Neural progenitor cell (in vitro differentiated cells): ENCODE measurements at regions not wholly inside any gene's neighbourhood (a gene's known extent, or its start where the extent isn't known, plus 50 kb on each side); places are given as distances from the start of the nearest gene placed in this dataset. TPM values are rescaled to one million over a fixed set of nuclear protein-coding genes. Genes with fewer than 3 reads are reported as not detected.

Source experiments
- DNase-seq: peaks from one replicate; pipeline ENCODE4 v3.0.0-alpha.2; 2016; ENCODE audit warnings: low spot score
- H2AFZ ChIP-seq: fragments of 200-600 bp; sonication (generic); replicated peaks from 2 replicates; pipeline ENCODE4 v1.6.1; 2016; ENCODE audit warnings: antibody characterized with exemption
- H3F3A ChIP-seq: fragments of 200-600 bp; sonication (generic); 2 replicates; pipeline ENCODE4 v1.6.1; 2016; ENCODE audit warnings: antibody characterized with exemption, low read depth
- H3K27ac ChIP-seq: fragments of 200-600 bp; sonication (generic); 2 replicates; pipeline ENCODE4 v1.5.1; 2016; ENCODE audit warnings: mild to moderate bottlenecking
- H3K27me3 ChIP-seq: fragments of 200-600 bp; sonication (generic); 2 replicates; pipeline ENCODE4 v1.6.1; 2016; ENCODE audit warnings: mild to moderate bottlenecking, moderate library complexity
- H3K36me3 ChIP-seq: fragments of 200-600 bp; sonication (generic); 2 replicates; pipeline ENCODE4 v1.5.1; 2016
- H3K4me1 ChIP-seq: fragments of 200-600 bp; sonication (generic); 2 replicates; pipeline ENCODE4 v1.6.1; 2016; ENCODE audit warnings: mixed run types
- H3K4me2 ChIP-seq: fragments of 200-600 bp; sonication (generic); 2 replicates; pipeline ENCODE4 v1.6.1; 2016
- H3K4me3 ChIP-seq: fragments of 200-600 bp; sonication (generic); 2 replicates; pipeline ENCODE4 v1.5.1; 2016
- H3K79me2 ChIP-seq: fragments of 200-600 bp; sonication (generic); 2 replicates; pipeline ENCODE4 v1.6.1; 2016; ENCODE audit warnings: low read depth
- H3K9ac ChIP-seq: fragments of 200-600 bp; sonication (generic); 2 replicates; pipeline ENCODE4 v1.6.1; 2016
- H3K9me3 ChIP-seq: fragments of 200-600 bp; sonication (generic); 2 replicates; pipeline ENCODE4 v1.5.1; 2016; ENCODE audit warnings: low read depth
- H4K20me1 ChIP-seq: fragments of 200-600 bp; sonication (generic); 2 replicates; pipeline ENCODE4 v1.6.1; 2016; ENCODE audit warnings: low read depth
- H3K27ac Mint-ChIP-seq: 3 replicates; pipeline ENCODE4 v1.8.0; 2021; ENCODE audit warnings: mixed read lengths
- H3K27me3 Mint-ChIP-seq: 2 replicates; pipeline ENCODE4 v1.8.0; 2022; ENCODE audit warnings: low read depth, mild to moderate bottlenecking, inconsistent platforms, moderate library complexity, mixed read lengths; ENCODE audit not compliant: insufficient read depth
- H3K36me3 Mint-ChIP-seq: 3 replicates; pipeline ENCODE4 v1.8.0; 2021; ENCODE audit warnings: mixed read lengths
- H3K4me1 Mint-ChIP-seq: 3 replicates; pipeline ENCODE4 v1.8.0; 2021; ENCODE audit warnings: mixed read lengths
- H3K4me3 Mint-ChIP-seq: 3 replicates; pipeline ENCODE4 v1.8.0; 2021; ENCODE audit warnings: mild to moderate bottlenecking, moderate library complexity, mixed read lengths
- H3K9me3 Mint-ChIP-seq: 3 replicates; pipeline ENCODE4 v1.8.0; 2020; ENCODE audit warnings: mixed read lengths
- EZH2 ChIP-seq: fragments of 200-600 bp; sonication (generic); IDR thresholded peaks from 2 replicates; pipeline ENCODE4 v1.6.1; 2017; ENCODE audit warnings: antibody characterized with exemption, mild to moderate bottlenecking, moderate library complexity
- EZH2phosphoT487 ChIP-seq: fragments of 200-600 bp; sonication (generic); IDR thresholded peaks from 2 replicates; pipeline ENCODE4 v1.6.1; 2017; ENCODE audit warnings: antibody characterized with exemption
- small RNA-seq: library from RNA; depleted of rRNA; stranded (forward); fragments of <200 nt; gene quantifications from one replicate; pipeline ENCODE3, GENCODE V24; 2015
- TF ChIP-seq, protein P1 (sequence below): fragments of 200-600 bp; sonication (generic); IDR thresholded peaks from 2 replicates; pipeline ENCODE4 v1.5.1; 2017; ENCODE audit warnings: antibody characterized with exemption, mild to moderate bottlenecking

DNA sequence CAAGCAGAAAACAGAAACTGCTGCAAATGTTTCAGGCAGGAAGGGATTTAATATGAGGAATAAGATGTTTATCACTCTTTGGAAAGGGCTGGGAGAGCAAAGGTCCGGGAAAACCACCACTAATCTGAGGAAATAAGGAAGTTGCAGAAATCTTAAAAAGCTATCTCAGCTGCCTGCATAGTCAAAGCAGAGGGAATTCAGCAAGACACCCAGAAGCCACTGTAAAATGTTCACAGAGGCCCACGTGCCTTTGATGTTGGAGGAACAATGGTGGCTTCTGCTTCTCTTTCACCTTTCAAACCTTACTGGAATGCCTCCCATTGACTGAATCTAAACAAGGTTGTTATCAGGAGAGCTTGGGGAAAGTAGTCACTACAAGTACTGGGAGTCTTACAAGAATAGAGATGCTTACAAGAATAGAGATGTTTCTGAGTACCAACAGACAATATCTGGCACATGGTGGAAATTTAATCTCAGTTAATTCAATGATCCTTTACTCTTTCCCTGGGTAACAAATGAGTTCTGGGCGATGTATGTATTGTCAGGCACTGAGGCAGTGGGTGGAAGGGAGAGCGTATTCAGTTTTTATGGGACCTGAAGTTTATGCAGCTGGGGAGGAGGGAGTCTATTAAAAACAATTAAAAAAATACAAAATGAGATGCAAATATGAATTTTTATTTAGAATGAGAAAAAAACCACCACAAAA lies 56.1 kb upstream of the MED13 start:
- Histone ChIP-seq H4K20me1 (no peaks in the 10 kb centered on the region), H3K36me3 (no peaks in the 10 kb centered on the region), H2AFZ (no peak overlapping the region), H3K9ac (no peak overlapping the region), H3K27me3 (no peaks in the 10 kb centered on the region), H3F3A (no peaks in the 10 kb centered on the region), H3K27ac (no peak overlapping the region), H3K4me2 (peak overlapping the region; percentile 29), H3K4me3 (no peak overlapping the region), H3K79me2 (no peaks in the 10 kb centered on the region), H3K9me3 (no peaks in the 10 kb centered on the region), H3K4me1 (peaks cover 8% of the 10 kb centered on the region)
- no peaks in the 10 kb centered on the region for H3K9me3 Mint-ChIP-seq
- peaks cover 7% of the 10 kb centered on the region for H3K4me1 Mint-ChIP-seq
- TF ChIP-seq EZH2 (no peak), EZH2phosphoT487 (no peak)
- TF ChIP-seq, protein P1, sequence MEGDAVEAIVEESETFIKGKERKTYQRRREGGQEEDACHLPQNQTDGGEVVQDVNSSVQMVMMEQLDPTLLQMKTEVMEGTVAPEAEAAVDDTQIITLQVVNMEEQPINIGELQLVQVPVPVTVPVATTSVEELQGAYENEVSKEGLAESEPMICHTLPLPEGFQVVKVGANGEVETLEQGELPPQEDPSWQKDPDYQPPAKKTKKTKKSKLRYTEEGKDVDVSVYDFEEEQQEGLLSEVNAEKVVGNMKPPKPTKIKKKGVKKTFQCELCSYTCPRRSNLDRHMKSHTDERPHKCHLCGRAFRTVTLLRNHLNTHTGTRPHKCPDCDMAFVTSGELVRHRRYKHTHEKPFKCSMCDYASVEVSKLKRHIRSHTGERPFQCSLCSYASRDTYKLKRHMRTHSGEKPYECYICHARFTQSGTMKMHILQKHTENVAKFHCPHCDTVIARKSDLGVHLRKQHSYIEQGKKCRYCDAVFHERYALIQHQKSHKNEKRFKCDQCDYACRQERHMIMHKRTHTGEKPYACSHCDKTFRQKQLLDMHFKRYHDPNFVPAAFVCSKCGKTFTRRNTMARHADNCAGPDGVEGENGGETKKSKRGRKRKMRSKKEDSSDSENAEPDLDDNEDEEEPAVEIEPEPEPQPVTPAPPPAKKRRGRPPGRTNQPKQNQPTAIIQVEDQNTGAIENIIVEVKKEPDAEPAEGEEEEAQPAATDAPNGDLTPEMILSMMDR = no peak
- peak; percentile 33 for DNase-seq
- H3K27ac Mint-ChIP-seq = no peak overlapping the region
- H3K4me3 Mint-ChIP-seq = no peak overlapping the region
- H3K36me3 Mint-ChIP-seq = no peaks in the 10 kb centered on the region
- peaks cover 2% of the 10 kb centered on the region for H3K27me3 Mint-ChIP-seq

DNA sequence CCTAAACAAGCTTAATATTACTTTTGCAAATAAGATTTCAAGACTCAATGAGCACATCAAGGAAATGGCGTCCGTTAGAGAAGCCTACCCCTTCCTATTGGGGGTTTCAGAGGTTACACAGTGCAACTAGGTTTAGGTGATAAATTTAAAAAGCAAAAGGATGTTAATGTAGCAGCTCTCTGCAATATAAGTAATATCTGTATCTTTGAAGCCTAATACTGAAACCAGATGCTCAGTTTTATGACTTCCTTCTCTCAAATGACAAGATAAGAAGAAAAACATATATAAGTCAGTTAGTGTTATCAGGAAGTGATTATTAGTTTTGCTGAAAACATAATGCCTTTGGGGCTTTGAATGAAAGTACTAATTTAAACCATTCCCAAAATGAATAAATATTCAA lies 54.3 kb upstream of the MED13 start:
- no peaks in the 10 kb centered on the region for H3K9me3 ChIP-seq
- TF ChIP-seq, protein P1 = no peak
- TF ChIP-seq EZH2phosphoT487 (no peak), EZH2 (no peak)
- no peak overlapping the region for H3K9ac ChIP-seq
- H3K27ac Mint-ChIP-seq = no peak overlapping the region
- H3K27ac ChIP-seq = no peak overlapping the region
- H3K79me2 ChIP-seq = no peaks in the 10 kb centered on the region
- H3K4me2 ChIP-seq = no peak overlapping the region
- H3K27me3 Mint-ChIP-seq = no peaks in the 10 kb centered on the region
- no peak overlapping the region for H3K4me3 Mint-ChIP-seq
- H3K27me3 ChIP-seq = no peaks in the 10 kb centered on the region
- no peak overlapping the region for H3K4me3 ChIP-seq
- peaks cover 7% of the 10 kb centered on the region for H3K4me1 Mint-ChIP-seq
- H3F3A ChIP-seq = no peaks in the 10 kb centered on the region
- DNase-seq = no peak
- H3K36me3 Mint-ChIP-seq = no peaks in the 10 kb centered on the region
- H3K9me3 Mint-ChIP-seq = no peaks in the 10 kb centered on the region
- H4K20me1 ChIP-seq = no peaks in the 10 kb centered on the region
- H3K36me3 ChIP-seq = no peaks in the 10 kb centered on the region
- peaks cover 8% of the 10 kb centered on the region for H3K4me1 ChIP-seq
- H2AFZ ChIP-seq = no peak overlapping the region

Small RNA genes in the stretch of these regions (small RNA-seq; reads per million reads assigned to genes)
- not detected for gene RF00019
